HG03469 (cell line): ENCODE measurements at regions not wholly inside any gene's neighbourhood (a gene's known extent, or its start where the extent isn't known, plus 50 kb on each side); places are given as distances from the start of the nearest gene placed in this dataset.
"Not testable (repeated sequence)": the region's sequence is repeated elsewhere in the genome, so short reads cannot be mapped to it uniquely, and the experiment has no call there.

Source experiments
- ATAC-seq: cut with Tn5 transposase; IDR thresholded peaks from one replicate; pipeline ENCODE4 v1.9.1; 2021; ENCODE audit warnings: mild to moderate bottlenecking, moderate library complexity, moderate number of reproducible peaks; ENCODE audit not compliant: unreplicated experiment

DNA sequence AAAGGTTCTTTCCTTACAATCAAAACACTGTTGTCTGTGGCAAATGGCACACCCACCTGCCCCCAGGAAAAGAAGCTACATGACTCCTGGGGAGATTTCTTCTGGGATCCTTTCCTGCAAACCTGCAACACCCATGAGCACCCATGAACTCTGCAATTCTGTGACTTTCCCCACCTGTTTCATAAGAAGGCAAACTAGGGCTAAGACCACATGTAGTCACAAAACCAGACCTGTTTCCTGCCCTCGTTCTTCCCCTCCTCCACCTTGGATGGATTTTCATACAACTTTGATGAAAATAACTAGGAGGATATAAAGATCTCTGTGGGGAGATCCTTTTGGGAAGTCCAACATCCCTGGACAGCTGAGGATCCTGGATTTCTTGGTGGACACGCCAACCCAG is 1084.7 kb downstream of the BCL11B start:
- no peak for ATAC-seq

DNA sequence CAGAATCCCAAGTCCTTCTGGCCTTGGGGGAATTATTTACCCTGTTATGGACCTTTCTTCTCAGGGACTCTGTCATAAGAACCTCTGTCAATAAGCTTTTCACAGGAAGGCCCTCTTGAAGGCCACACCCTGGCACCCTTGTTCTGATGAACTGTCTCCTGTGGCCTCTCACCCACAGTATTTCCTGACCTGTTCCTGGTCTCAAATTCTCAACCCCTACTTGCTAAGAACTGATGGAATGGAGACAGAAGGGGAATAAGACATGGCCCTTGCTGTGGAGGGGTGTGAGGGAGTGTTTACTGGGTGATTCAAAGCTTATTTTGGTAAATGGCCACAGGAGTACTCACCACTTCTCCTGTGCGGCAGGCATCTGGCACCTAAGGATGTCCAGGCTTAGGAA is 1082.9 kb downstream of the BCL11B start:
- no peak for ATAC-seq

DNA sequence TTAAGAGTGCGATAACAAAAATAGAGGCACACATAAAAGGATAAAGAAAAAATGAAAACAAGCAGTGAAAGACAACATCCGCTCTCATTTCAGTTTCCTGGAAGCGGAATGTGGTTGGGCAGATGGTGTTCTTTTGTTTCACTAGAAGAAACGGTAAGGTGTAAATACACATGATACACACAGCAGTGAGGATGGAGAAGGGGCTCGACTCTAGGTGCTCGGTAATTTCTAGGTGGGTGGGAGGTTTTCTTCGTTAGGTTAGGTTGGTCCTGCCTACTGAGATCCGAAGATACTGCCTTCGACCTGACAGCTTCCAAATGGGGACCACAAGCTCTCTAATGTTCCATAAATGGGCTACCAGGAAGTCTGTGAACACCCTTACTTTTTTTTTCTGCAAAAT is 1082.5 kb downstream of the BCL11B start:
- no peak for ATAC-seq

DNA sequence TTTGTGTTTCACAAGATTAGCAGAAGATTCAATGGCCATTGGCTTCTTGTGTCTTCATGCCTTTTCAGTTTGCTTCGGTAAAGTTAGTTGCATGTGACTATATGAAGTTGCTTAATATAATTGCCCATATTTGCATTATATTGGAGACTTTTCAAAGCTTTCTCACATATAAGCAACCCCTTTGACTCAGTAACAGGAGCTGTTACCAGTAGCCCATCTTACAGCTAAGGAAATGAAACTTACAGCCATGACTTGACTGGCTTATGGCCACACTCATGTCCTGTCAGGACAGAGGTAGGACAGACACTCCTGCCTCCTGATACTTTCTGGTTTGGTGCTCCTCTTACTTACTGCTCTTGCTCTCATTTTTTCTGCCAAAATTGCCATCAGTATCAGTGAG is 1082.1 kb downstream of the BCL11B start:
- no peak for ATAC-seq

DNA sequence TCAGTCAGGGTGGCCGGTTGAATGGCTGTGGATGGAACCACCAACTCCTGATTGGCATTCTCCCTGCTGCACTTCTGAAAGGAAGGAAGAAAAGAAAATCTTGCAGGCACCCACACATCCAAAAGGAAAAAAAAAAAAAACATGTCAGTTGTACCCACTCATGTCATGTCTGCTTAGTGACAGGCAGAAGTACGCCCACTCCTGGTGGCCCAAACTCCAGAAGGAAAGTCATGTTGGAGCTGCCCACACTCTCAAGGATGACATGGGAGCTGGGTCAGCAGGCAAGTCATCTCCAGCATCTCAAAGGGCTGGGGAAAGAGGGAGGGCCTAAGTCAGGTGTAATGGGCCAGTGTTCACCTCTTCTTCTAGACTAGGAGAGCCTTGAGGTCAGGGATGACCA is 1079.1 kb downstream of the BCL11B start:
- ATAC-seq: no peak

DNA sequence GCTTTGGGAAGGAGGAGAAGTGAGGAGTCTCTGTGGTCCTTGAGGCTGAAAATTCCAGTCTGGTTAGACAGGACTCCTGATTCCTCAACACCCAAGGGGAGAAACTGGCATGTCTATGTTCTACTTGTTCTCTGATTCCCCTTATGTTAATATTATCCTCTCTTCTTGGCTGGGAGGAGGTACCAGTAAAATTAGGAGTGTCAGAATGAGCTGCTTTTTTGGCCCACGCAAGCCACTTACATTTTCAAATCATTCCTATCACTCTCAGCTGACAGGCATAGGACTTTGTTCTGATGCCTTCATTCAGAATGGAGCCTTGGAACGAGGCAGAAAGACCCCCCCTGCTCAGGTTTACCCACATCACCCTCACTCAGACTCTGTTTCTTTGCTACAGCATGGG is 1077.2 kb downstream of the BCL11B start:
- no peak for ATAC-seq

DNA sequence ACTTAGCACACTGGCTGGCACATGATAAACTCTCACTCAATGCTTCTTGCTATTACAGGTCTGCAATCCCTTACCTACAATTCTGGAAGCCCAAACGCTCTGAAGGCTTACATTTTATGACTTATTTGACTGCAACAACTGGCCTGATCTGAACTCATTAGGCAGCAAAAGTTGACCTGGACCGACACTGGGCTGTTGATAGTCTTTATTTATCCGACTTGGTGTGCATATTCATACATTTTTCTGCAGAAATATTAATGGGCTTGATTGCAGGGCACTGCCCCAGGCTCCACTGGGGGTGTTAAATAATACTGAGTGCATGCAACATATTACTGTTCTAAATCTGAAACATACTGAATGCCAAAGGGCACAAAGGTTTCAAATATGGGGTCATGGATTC is 1076.7 kb downstream of the BCL11B start:
- ATAC-seq: no peak

DNA sequence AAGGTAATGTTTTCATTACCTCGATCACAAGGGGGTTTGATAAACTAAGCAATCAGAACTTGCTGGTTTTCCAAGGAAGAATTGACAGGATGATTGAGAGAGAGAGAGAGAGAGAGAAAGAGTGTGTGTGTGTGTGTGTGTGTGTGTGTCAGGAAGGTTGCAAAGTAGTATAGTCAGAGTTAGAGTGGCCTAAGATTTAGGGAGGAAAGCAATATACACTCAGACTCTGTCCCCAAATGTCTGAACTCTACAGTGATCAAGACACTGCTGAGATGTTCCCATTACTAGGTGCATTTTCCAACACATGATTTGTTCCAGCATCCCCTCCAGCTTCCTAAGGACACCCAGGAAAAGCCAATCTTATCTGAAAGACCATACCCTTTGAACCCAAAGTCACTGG is 1074.1 kb downstream of the BCL11B start:
- ATAC-seq: no peak

DNA sequence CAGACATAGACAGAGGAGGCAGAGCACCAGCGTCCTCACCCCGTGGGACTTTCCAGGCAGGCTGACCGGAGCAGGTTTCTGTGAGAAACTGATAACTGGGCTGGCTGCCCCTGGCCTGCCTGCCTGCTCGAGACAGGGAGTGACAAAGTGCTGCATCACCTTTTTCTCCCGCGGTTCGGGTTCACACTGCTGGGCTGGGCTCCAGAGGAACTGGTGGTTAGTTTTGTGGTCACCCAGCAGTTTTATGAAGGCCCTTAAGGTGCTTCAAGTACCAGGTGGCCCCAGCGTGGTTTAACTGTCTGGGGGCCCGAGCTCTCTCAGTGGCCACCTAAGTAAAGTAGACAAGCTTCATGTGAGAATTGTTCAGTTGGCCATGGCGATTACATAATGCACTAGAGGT is 1073.6 kb downstream of the BCL11B start:
- ATAC-seq: no peak

DNA sequence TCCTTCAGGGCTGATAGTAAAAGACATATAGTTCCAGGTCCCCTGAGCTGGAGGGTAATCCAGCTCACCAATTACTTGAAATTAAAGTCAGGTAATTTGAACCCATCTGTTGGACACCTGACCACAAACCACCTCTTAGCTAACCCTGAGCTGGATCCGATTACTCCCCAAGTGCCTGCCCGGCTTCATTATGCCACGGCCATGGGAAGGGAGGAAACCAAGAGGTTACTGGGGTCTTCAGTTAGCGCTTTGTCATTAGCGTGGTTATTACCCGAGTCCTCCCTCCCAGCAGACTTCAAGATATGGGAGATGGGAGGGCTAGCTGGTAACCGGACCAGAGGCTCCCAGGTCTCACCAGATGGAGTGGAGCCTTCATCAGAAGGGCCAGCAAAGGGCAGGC is 1071.4 kb downstream of the BCL11B start:
- no peak for ATAC-seq

DNA sequence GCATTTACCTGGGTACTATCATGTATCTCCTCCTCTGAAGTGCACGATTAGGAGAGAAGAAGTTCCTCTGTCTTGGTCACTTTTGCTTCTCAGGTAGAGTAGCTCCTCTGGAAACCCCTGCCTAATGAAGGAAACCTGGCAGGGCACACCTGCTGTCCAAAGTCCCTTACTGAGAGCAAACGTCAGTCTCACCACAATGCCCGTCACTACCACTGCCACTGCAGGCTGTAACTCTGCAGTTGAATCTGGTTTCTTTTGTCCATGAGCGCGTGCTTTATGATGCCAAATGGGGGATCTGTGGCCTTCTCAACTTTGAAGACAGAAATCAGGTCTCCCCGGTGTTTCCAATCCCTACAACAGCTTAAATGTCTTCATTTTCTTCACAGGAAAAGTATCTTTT is 1068.6 kb downstream of the BCL11B start:
- ATAC-seq: no peak

DNA sequence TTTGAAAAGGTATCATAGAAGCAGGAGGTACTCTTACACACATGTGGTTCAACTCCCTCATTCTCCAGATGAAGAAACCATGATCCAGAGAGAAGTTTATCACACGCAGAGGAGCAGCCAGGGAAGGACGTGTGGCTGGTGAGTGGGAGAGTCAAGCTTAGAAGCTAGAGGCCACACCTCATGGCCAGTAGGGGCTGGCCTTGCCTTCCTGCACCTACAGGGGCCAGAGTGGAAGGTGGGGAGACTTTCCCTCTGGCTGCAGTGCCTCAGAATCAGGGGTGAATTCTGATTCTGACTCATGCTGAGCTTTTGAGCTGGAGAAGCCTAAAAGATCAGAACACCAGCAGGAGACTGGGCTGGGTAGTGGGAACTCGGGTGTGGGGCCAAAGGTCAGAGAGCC is 1067.9 kb downstream of the BCL11B start:
- no peak for ATAC-seq

DNA sequence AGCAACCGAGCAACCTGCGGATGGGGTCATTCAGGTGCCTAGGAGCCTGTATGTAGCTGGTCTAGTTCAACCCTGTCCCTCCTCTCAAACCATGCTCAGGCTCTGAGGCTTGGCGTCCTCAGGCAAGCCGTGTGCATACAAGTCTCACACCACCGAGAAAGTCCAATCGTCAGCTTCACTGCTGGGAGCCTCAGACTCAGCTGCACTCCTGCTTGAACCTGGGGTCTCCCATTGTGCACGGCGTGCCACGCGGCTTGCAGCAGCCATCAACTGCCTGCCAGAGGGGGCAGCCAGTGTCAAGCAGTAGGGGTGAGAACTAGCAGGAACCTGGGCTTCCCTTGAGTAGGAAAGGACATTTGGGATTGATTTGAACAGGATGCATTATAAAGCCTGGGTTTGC is 1064.6 kb downstream of the BCL11B start:
- no peak for ATAC-seq

DNA sequence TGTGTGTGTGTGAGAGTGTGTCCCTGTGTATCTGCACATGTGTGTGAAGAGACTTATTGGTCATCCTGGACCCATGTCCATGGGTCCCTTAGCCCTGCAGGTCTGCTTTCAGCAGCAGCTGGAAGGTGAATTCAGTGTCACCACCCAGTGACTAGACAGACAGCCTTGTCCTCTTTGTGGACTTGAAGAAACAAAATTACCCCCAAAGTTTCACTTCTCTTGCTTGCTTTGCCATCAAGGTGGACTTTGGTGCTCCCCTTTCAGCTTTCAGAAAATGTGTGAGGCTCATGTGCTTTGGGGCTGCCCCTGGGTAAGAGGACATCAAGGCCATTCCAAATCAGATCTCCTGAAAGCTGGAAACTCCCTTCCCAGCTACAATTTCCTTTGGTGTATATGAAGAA is 1063.8 kb downstream of the BCL11B start:
- no peak for ATAC-seq

DNA sequence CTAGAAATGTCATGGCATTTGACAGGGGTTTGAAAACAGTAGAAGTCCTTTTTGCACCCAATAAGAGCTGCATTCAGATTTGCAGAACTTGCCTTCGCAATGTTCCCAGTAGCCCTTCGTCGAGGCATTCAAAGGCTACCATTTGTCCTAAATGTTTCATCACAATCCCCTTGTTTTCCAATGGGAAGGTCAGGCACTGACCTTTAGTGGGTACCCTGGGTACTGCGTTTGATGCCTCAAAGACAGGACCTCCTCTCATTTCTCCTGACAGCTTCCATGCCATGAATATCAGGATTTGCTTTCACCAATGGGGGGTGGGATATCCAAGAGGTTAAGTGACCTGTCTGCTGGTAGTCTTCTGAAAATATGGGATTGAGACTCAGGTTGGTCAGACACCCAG is 1063.1 kb downstream of the BCL11B start:
- ATAC-seq: no peak

DNA sequence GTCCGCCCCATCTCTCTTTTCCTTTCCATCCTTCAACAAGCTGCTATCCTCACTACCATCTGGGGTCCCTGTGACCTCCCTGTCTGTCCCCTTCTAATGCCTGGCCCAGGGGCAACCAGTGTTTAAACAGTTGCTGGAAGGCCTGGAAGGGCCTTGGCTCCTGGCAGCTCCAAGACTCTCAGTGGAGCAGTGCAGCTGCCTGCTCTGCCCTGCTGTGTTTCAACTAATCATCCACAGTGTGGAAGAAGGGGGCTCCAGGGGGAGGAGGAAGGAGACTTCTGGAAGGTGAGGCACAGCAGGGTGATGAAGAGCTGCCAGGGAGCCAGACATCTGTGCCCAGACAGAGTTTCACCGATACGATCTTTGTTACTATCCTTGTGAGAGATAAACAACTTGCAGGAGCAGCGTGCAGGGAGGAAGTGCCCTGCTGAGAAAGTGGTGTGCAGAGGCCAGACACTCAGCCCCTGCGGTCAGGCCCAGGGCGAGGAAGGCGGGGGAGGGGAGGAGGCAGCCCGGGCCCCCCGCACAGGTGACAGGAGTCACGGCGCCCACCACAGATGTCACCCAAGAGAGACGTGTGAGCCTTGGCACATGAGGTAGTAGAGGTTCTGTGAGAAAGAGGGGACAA is 1061.8 kb downstream of the BCL11B start:
- ATAC-seq: no peak

DNA sequence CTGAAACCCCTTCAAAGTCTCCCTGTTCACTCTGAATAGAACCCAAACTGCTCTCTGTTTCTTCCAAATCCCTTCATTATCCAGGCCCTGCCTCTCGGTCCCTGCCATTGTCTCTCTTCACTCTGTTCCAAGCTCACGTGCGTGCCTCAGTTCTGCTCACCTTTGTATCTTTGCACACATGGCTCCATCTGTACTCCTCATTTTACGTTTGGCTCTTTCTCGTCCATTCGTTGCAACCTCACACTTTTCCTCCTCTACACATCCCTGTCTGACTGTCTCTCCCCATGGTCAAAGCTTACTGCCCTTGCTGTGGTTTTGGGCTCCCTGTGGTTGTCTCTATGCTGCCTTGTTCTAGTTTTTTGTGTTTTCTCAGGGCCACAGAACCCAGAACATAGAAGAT is 1054.5 kb downstream of the BCL11B start:
- no peak for ATAC-seq

DNA sequence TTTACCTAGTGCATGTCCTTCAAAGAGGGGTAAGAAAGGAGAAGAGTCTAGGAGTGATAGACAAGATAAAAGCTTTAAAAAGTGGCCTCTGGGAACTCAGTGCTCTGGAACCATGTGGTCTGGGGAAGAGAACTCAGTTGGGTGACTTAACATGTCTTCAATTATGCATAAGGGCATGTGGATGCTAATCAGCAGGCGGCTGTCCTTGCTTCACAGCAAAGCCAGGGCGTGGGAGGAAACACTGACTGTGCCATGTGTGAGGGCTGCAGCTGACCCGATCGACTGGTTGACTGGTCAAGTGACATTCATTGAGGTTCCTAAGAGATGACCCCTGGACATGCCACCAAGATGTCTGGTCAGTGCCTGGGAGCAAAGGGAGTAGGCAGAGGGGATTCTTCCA is 1053.8 kb downstream of the BCL11B start:
- no peak for ATAC-seq

DNA sequence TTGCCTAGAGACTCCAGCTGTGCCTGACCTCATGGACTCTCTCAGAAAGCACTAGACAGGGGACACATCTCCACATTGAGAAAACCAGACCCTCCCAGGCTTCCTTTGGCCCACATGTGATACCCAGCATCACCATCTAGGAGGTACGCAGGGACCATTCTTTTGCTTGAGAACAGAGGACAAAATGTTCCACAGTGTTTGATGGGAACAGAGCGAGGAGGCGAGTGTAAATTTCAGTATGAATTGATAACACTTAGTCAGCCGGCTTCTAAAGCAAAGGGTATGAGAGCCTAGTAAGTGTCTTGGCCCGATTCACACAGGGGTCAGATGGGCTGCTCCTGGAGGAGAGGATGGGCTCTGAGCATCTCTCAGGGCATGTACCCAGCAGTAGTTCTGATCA is 1052.4 kb downstream of the BCL11B start:
- ATAC-seq: no peak

DNA sequence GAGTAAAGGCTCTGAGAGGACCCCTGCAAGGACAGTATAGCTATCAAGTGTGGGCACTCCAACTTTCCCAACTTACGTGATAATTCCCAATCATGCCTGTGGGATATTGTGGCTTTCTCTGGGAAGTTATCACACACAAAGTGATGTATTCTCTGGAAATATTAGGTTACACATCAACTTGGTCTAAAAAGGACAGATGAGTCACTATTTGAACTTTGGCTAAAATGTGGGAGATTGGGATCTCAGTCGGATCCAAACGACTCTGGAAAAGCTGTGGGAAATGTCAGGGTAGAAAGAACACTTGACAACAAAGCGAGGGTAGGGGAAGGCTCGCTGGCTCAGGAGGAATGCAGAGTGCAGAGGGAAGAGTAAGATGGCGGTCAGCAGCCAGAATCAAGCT is 1048.9 kb downstream of the BCL11B start:
- ATAC-seq: no peak

DNA sequence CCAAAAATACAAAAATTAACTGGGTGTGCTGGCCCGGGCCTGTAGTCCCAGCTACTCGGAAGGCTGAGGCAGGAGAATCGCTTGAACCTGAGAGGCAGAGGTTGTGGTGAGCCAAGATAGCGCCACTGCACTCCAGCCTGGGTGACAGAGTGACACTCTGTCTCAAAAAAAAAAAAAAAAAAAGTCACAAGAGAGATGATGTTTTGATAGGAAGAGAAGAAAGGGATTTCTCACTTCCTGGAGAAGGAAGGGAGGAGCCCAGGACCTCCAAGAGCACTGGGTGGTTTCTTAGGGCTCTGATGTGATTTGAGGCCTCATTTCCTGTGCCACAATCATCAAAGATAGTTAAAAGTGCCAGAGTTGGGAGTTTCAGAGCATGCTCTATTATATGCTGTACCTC is 1048.3 kb downstream of the BCL11B start:
- ATAC-seq: not testable (repeated sequence)

DNA sequence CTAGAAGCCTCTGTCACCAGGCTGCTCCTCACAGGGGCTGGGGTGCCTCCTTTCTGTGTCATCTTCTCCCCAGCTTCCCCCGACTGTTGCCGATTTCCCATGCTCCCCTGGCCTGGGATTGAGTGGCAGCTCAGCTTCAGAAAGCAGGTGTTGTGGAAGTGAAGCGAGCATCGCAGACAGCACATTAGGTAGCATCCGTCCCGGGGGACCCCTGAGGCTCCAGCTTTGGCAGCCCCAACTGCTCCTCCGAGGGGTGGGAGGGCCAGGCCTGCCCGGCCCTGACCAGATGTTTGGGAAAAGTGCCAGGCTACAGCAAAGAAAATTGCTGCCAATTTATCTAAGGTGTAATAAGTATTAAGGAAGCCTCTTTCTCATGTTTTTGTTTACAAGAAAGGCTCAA is 1045.6 kb downstream of the BCL11B start:
- no peak for ATAC-seq

DNA sequence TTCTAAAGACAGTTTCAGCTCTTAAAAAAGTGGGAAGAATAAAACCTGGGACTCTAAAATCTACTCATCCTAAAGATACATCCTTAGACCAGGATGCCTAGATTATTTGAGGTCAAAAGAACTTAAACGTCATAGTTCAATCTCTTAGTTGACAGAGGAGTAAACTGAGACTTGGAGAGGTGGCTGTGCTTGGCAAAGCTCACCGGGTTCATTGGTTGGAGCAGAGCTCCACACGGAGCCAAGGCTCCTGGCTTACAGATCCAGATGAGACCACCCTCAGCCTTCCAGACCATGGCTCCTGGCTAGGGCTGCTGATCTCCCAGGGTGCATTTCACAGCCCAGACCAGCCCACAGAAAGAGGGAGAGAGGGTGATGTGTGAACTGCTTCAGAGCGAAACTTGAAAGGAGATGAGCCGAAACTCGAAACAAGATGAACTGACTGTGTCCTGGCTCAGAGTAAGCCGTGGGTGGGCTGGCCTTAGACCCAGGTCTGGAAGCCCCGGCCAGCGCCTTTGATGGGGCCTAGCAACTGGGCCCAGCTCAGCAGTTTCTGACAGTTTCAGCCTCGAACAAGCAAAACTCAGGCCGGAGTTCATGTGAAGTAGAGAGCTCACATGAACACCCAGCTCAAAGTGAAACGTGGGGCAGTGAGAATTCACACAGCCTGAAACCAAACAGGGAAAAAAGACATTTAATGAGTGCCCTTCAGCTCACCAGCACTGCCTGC is 1044.8 kb downstream of the BCL11B start:
- no peak for ATAC-seq
